AG10803 (cell line): ENCODE measurements at regions not wholly inside any gene's neighbourhood (a gene's known extent, or its start where the extent isn't known, plus 50 kb on each side); places are given as distances from the start of the nearest gene placed in this dataset.

Experiments used
- DNase-seq: peaks from one replicate; pipeline ENCODE4 v3.0.0; 2010; ENCODE audit warnings: low read depth
- H3K4me3 ChIP-seq: 2 replicates; pipeline ENCODE4 v1.5.1; 2011; ENCODE audit warnings: mild to moderate bottlenecking, low read length, control low read depth
- CTCF ChIP-seq: conservative IDR thresholded peaks from 2 replicates; pipeline ENCODE4 v1.5.1; 2011; ENCODE audit warnings: mild to moderate bottlenecking, low read length, control low read depth, inconsistent platforms

- H3K4me3 ChIP-seq = no peak overlapping the region
- TF ChIP-seq CTCF = no peak
- DNase-seq = peak; percentile 50
These were observed 312.7 kb downstream of the TLE3 start for GRCh38 chr15:69784798-69785566.

GRCh38 chr15:69786136-69786701 lies 311.5 kb downstream of the TLE3 start:
- no peak overlapping the region for H3K4me3 ChIP-seq
- DNase-seq = no peak
- TF ChIP-seq CTCF = no peak

- no peak for TF ChIP-seq CTCF
- no peak for DNase-seq
- H3K4me3 ChIP-seq = no peak overlapping the region
These were observed 309.9 kb downstream of the TLE3 start for GRCh38 chr15:69787791-69788190.

- no peak for TF ChIP-seq CTCF
- DNase-seq = no peak
- no peak overlapping the region for H3K4me3 ChIP-seq
These were observed 307.9 kb downstream of the TLE3 start for GRCh38 chr15:69789648-69790393.

- no peak for TF ChIP-seq CTCF
- no peak for DNase-seq
- H3K4me3 ChIP-seq = no peak overlapping the region
These were observed 307.1 kb downstream of the TLE3 start for GRCh38 chr15:69790632-69791031.

- TF ChIP-seq CTCF = no peak
- DNase-seq = no peak
- no peak overlapping the region for H3K4me3 ChIP-seq
These were observed 304.9 kb downstream of the TLE3 start for GRCh38 chr15:69792823-69793222.
